GM12801 (cell line): ENCODE measurements at regions not wholly inside any gene's neighbourhood (a gene's known extent, or its start where the extent isn't known, plus 50 kb on each side); places are given as distances from the start of the nearest gene placed in this dataset.

Experiments used
- CTCF ChIP-seq: IDR thresholded peaks from one replicate; pipeline ENCODE4 v1.5.1; 2011; ENCODE audit warnings: control low read depth; ENCODE audit not compliant: insufficient read length; ENCODE audit errors: extremely low read depth

- TF ChIP-seq CTCF, result no peak
Measured at GRCh38 chr11:59267736-59268475, 55.2 kb upstream of the MPEG1 start.

GRCh38 chr11:59267196-59267595 lies 54.5 kb upstream of the MPEG1 start:
- TF ChIP-seq CTCF, result no peak

GRCh38 chr11:59266491-59266890 lies 53.8 kb upstream of the MPEG1 start:
- TF ChIP-seq CTCF, result no peak

- TF ChIP-seq CTCF, result no peak
Measured at GRCh38 chr11:59265735-59266134, 53.0 kb upstream of the MPEG1 start.

GRCh38 chr11:59264736-59265135 lies 52.0 kb upstream of the MPEG1 start:
- TF ChIP-seq CTCF, result no peak

GRCh38 chr11:59263225-59263894 lies 50.6 kb upstream of the MPEG1 start:
- TF ChIP-seq CTCF, result no peak
